Endodermal cell (in vitro differentiated cells): ENCODE measurements at regions not wholly inside any gene's neighbourhood (a gene's known extent, or its start where the extent isn't known, plus 50 kb on each side); places are given as distances from the start of the nearest gene placed in this dataset.

ENCODE experiments used
- DNase-seq: peaks from one replicate; pipeline ENCODE4 v3.0.0-alpha.2; 2017
- H3K27ac ChIP-seq: 2 replicates; pipeline ENCODE4 v1.5.1; 2013; ENCODE audit warnings: mild to moderate bottlenecking, low read depth, low read length, moderate library complexity
- H3K27me3 ChIP-seq: 2 replicates; pipeline ENCODE4 v1.6.1; 2013; ENCODE audit warnings: mild to moderate bottlenecking, low read length, moderate library complexity; ENCODE audit not compliant: insufficient read depth, control insufficient read depth, poor library complexity, severe bottlenecking
- H3K36me3 ChIP-seq: 2 replicates; pipeline ENCODE4 v1.7.0; 2013; ENCODE audit warnings: mild to moderate bottlenecking, low read length, moderate library complexity; ENCODE audit not compliant: control insufficient read depth, insufficient read depth
- H3K4me1 ChIP-seq: one replicate; pipeline ENCODE4 v1.7.0; 2013; ENCODE audit warnings: low read length; ENCODE audit not compliant: control insufficient read depth, insufficient read depth
- H3K4me3 ChIP-seq: 2 replicates; pipeline ENCODE4 v1.5.1; 2013; ENCODE audit warnings: mild to moderate bottlenecking, low read length, moderate library complexity
- H3K9ac ChIP-seq: 2 replicates; pipeline ENCODE4 v1.6.1; 2013; ENCODE audit warnings: mild to moderate bottlenecking, low read length, moderate library complexity; ENCODE audit not compliant: poor library complexity, severe bottlenecking; ENCODE audit errors: extremely low read depth
- H3K9me3 ChIP-seq: 2 replicates; pipeline ENCODE4 v1.6.1; 2013; ENCODE audit warnings: mild to moderate bottlenecking, low read length, moderate library complexity; ENCODE audit not compliant: control insufficient read depth
- H3K27ac Mint-ChIP-seq: 2 replicates; pipeline ENCODE4 v1.8.0; 2020; ENCODE audit warnings: mixed read lengths
- H3K27me3 Mint-ChIP-seq: 2 replicates; pipeline ENCODE4 v1.8.0; 2021; ENCODE audit warnings: mild to moderate bottlenecking, mixed read lengths; ENCODE audit not compliant: insufficient read depth
- H3K36me3 Mint-ChIP-seq: 2 replicates; pipeline ENCODE4 v1.8.0; 2020; ENCODE audit warnings: low read depth, mixed read lengths
- H3K4me1 Mint-ChIP-seq: 2 replicates; pipeline ENCODE4 v1.8.0; 2020; ENCODE audit warnings: mixed read lengths
- H3K4me3 Mint-ChIP-seq: 2 replicates; pipeline ENCODE4 v1.8.0; 2020; ENCODE audit warnings: mild to moderate bottlenecking, moderate library complexity, mixed read lengths
- H3K9me3 Mint-ChIP-seq: 2 replicates; pipeline ENCODE4 v1.8.0; 2020; ENCODE audit warnings: mild to moderate bottlenecking, mixed read lengths
- WGBS, 2 experiments: methylation state at CpG; one replicate each; pipeline versions ENCODE4 v1.1.5 to v1.1.7; 2013; ENCODE audit warnings: missing lambda C conversion rate in 2 of 2, mixed read lengths in 1 of 2; ENCODE audit not compliant: insufficient coverage in 1 of 2, insufficient read length in 1 of 2; 5-methylcytosine and 5-hydroxymethylcytosine counted together
- TF ChIP-seq, protein P1 (sequence below): fragments of 200-600 bp; sonication (generic); conservative IDR thresholded peaks from 2 replicates; pipeline ENCODE4 v1.5.0; 2021; ENCODE audit warnings: antibody characterized with exemption, mild to moderate bottlenecking

DNA sequence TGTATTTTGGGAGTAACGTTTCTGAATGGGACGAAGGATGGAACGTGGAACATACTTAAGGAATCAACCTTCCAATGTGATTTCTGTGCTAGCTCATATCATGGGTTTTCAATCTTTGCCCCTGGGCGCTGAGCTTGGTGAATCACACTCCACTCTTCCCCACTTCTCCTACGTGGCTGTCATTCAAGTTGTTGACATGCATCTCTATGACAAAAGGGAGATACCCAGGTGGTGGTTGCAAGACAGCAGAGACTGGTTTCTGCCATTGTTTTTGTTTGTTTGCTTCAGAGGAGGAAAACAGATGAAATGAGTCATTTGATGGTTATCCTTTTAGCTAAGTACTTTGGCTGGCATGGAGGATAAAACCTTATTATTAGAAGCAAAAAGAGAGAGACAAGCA is 573.9 kb downstream of the GATA3 start:
- Mint-ChIP-seq H3K36me3 (no peaks in the 10 kb centered on the region), H3K27ac (peak overlapping the region; percentile 24), H3K27me3 (no peaks in the 10 kb centered on the region), H3K4me1 (peaks cover 6% of the 10 kb centered on the region), H3K9me3 (no peaks in the 10 kb centered on the region), H3K4me3 (no peak overlapping the region)
- Histone ChIP-seq H3K4me1 (no peaks in the 10 kb centered on the region), H3K9me3 (no peaks in the 10 kb centered on the region), H3K27ac (no peak overlapping the region), H3K9ac (no peak overlapping the region), H3K4me3 (no peak overlapping the region), H3K27me3 (no peaks in the 10 kb centered on the region), H3K36me3 (no peaks in the 10 kb centered on the region)
- 70 to 88% methylated on average over 4 to 5 of the region's 5 CpGs for WGBS, 2 experiments
- TF ChIP-seq, protein P1, sequence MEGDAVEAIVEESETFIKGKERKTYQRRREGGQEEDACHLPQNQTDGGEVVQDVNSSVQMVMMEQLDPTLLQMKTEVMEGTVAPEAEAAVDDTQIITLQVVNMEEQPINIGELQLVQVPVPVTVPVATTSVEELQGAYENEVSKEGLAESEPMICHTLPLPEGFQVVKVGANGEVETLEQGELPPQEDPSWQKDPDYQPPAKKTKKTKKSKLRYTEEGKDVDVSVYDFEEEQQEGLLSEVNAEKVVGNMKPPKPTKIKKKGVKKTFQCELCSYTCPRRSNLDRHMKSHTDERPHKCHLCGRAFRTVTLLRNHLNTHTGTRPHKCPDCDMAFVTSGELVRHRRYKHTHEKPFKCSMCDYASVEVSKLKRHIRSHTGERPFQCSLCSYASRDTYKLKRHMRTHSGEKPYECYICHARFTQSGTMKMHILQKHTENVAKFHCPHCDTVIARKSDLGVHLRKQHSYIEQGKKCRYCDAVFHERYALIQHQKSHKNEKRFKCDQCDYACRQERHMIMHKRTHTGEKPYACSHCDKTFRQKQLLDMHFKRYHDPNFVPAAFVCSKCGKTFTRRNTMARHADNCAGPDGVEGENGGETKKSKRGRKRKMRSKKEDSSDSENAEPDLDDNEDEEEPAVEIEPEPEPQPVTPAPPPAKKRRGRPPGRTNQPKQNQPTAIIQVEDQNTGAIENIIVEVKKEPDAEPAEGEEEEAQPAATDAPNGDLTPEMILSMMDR: no peak
- DNase-seq: peak; percentile 45

DNA sequence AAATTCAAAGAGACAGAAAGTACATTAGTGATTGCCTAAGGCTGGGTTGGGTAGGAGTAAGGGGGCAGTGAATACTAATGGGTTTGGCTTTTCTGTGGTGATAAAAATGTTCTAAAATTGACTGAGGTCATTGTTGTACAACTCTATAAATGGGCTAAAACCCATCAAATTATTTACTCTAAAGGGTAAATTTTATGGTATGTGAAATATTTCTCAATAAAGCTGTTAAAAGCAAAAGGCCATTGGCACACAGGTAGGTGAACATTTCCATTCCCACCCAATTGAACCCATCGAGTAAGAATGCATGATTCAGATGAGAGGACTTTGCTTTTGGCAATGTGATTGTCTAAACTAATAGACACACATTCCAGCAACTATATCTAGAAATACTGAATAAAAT is 579.4 kb downstream of the GATA3 start:
- H3K27me3 Mint-ChIP-seq: no peaks in the 10 kb centered on the region
- Histone ChIP-seq H3K27me3 (no peaks in the 10 kb centered on the region), H3K9me3 (no peaks in the 10 kb centered on the region), H3K4me1 (no peaks in the 10 kb centered on the region), H3K9ac (no peak overlapping the region), H3K36me3 (no peaks in the 10 kb centered on the region), H3K4me3 (no peak overlapping the region), H3K27ac (no peak overlapping the region)
- no peak overlapping the region for H3K4me3 Mint-ChIP-seq
- no peaks in the 10 kb centered on the region for H3K9me3 Mint-ChIP-seq
- H3K27ac Mint-ChIP-seq: no peak overlapping the region
- peaks cover 4% of the 10 kb centered on the region for H3K4me1 Mint-ChIP-seq
- DNase-seq: no peak
- TF ChIP-seq, protein P1: no peak
- no peaks in the 10 kb centered on the region for H3K36me3 Mint-ChIP-seq
- whole genome bisulfite sequencing, 2 experiments: 93% methylated on average over 1 of the region's 1 CpG; no CpG with 5 or more reads in 1 of the 2 experiments

DNA sequence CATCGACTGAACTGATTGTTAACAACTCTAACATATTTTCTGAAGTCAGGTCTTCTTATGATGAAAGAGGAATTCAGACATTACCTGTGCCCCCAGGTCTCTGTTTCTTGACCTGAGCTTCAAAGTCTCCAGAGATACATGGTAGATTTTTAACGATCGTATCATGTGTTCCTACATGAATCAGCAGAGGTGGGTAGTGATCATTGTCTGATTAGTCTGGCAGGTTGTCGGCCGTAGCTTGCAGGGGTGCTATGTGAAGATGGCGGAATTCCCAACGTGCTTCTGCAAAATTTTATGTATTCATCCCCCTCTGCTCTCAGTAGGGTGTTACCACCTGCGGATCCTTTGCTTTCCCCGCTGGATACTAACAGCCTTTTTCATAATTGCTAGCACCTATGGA is 581.9 kb downstream of the GATA3 start:
- WGBS, 2 experiments: 90 to 92% methylated on average over 5 to 9 of the region's 9 CpGs
- Mint-ChIP-seq H3K27ac (no peak overlapping the region), H3K27me3 (no peaks in the 10 kb centered on the region), H3K4me3 (no peak overlapping the region), H3K36me3 (no peaks in the 10 kb centered on the region), H3K9me3 (no peaks in the 10 kb centered on the region), H3K4me1 (peaks cover 4% of the 10 kb centered on the region)
- TF ChIP-seq, protein P1: no peak
- no peak for DNase-seq
- Histone ChIP-seq H3K27ac (no peak overlapping the region), H3K4me1 (no peaks in the 10 kb centered on the region), H3K9me3 (no peaks in the 10 kb centered on the region), H3K9ac (no peak overlapping the region), H3K27me3 (no peaks in the 10 kb centered on the region), H3K4me3 (no peak overlapping the region), H3K36me3 (no peaks in the 10 kb centered on the region)
